ENCODE measurements at regions not wholly inside any gene's neighbourhood (a gene's known extent, or its start where the extent isn't known, plus 50 kb on each side); places are given as distances from the start of the nearest gene placed in this dataset.

GRCh38 chr6:139701695-139702094 lies 327.2 kb upstream of the CITED2 start:
- no peak for TF ChIP-seq CTCF (IDR thresholded peaks at IDR 0.05)
- TF ChIP-seq POLR2A (IDR thresholded peaks at IDR 0.05), result no peak
